Body of pancreas (tissue), 4 donors: ENCODE measurements at regions not wholly inside any gene's neighbourhood (a gene's known extent, or its start where the extent isn't known, plus 50 kb on each side); places are given as distances from the start of the nearest gene placed in this dataset.

Experiments
- POLR2A ChIP-seq, 3 donors: fragments of 450-650 bp; IDR thresholded peaks; one replicate each; pipeline ENCODE4 v1.6.1; 2016; ENCODE audit warnings: antibody characterized with exemption in 3 of 3, mild to moderate bottlenecking in 2 of 3
- TF ChIP-seq, protein P1 (sequence below), 7 experiments: fragments of 450-650 bp in 4 of 7; fragments of 200-600 bp in 3 of 7; sonication (generic) in 3 of 7; IDR thresholded peaks; one replicate each; pipeline ENCODE4 v1.5.1; 2016 to 2019; ENCODE audit warnings: antibody characterized with exemption in 7 of 7

- TF ChIP-seq, protein P1, sequence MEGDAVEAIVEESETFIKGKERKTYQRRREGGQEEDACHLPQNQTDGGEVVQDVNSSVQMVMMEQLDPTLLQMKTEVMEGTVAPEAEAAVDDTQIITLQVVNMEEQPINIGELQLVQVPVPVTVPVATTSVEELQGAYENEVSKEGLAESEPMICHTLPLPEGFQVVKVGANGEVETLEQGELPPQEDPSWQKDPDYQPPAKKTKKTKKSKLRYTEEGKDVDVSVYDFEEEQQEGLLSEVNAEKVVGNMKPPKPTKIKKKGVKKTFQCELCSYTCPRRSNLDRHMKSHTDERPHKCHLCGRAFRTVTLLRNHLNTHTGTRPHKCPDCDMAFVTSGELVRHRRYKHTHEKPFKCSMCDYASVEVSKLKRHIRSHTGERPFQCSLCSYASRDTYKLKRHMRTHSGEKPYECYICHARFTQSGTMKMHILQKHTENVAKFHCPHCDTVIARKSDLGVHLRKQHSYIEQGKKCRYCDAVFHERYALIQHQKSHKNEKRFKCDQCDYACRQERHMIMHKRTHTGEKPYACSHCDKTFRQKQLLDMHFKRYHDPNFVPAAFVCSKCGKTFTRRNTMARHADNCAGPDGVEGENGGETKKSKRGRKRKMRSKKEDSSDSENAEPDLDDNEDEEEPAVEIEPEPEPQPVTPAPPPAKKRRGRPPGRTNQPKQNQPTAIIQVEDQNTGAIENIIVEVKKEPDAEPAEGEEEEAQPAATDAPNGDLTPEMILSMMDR (IDR thresholded peaks at IDR 0.05): no peak
- no peak for TF ChIP-seq POLR2A (IDR thresholded peaks at IDR 0.05)
Measured at GRCh38 chrX:124804962-124805361, 458.6 kb downstream of the SH2D1A start.
